NCI-H1092 treated with DMSO at 0.1 percent for 48 hours (cell line): ENCODE measurements at regions not wholly inside any gene's neighbourhood (a gene's known extent, or its start where the extent isn't known, plus 50 kb on each side); places are given as distances from the start of the nearest gene placed in this dataset.
"Not testable (repeated sequence)": the region's sequence is repeated elsewhere in the genome, so short reads cannot be mapped to it uniquely, and the experiment has no call there.

ENCODE experiments used
- DNase-seq: peaks from one replicate; lab custom pipeline; 2025; lab: John Stamatoyannopoulos, UW

DNA sequence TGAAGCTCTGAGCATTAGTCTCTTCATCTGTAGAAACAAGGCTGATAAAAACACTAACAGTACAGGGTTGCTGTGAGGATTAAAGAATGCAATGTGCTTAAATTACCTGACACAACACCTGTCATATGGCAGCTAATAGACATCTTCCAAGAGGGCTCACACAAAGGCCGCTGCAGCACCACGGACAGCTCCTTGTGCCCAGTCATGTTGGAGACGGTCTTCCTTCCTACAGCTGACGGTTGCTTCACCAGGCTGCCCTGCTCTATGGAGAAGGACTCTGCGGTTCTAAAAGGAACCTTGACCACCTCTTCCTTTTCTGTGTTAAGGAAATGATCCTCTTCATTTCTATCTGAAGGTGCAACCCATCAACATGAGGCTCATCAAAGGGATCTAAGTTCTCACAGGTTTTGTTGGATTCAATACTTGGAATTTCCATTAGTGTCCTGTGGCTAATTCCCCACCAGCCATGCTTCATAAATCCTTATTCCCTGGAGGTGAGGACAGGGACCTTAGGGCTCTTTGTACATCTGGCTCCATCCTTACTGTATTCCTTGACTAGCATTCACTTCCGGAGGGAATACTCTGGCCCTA is 138.9 kb upstream of the CES5A start:
- DNase-seq, result no peak

DNA sequence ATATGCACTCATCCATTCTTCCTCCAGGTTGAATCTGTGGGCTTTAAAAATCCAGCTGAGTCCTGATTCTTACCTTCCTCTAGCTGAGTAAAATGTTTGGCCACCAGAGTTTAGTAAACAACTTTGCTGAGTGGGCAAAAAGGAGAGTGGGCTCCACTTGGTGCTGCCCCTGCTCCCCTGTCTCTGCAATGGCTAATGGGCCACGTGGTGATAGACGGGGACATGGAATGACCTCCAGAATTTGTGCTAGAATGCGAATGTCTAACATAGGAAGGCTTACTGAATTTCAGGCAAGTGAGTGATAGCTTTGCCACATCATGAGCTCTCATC is 137.3 kb upstream of the CES5A start:
- DNase-seq, result no peak

- DNase-seq, result no peak
These were observed 136.8 kb upstream of the CES5A start for GRCh38 chr16:56011808-56012481.

- DNase-seq, result no peak
These were observed 130.8 kb upstream of the CES5A start for GRCh38 chr16:56005958-56006357.

- no peak for DNase-seq
These were observed 124.5 kb upstream of the CES5A start for GRCh38 chr16:55999683-56000082.

GRCh38 chr16:55993088-55993487 is 117.9 kb upstream of the CES5A start:
- DNase-seq, result no peak

- DNase-seq, result no peak
These were observed 117.4 kb upstream of the CES5A start for GRCh38 chr16:55992551-55992950.

- no peak for DNase-seq
These were observed 116.7 kb upstream of the CES5A start for GRCh38 chr16:55991843-55992242.

GRCh38 chr16:55989569-55989907 is 114.4 kb upstream of the CES5A start:
- DNase-seq, result no peak

DNA sequence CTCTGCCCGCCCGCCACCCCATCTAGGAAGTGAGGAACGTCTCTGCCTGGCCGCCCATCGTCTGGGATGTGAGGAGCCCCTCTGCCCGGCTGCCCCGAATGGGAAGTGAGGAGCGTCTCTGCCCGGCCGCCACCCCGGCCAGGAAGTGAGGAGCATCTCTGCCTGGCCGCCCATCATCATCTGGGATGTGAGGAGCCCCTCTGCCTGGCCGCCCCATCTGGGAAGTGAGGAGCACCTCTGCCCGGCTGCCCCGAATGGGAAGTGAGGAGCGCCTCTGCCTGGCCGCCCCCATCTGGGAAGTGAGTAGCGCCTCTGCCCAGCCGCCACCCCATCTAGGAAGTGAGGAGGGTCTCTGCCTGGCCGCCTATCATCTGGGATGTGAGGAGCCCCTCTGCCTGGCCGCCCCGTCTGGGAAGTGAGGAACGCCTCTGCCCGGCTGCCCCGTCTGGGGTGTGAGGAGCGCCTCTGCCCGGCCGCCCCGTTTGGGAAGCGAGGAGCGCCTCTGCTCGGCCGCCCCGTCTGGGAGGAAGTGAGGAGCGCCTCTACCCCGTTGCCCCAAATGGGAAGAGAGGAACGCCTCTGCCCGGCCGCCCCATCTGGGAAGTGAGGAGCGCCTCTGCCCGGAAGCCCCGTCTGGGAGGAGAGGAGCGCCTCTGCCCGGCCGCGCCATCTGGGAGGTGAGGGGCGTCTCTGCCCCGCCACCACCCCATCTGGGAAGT is 113.8 kb upstream of the CES5A start:
- DNase-seq, result not testable (repeated sequence)

- DNase-seq, result no peak
These were observed 112.8 kb upstream of the CES5A start for GRCh38 chr16:55988013-55988412.

GRCh38 chr16:55982597-55982996 is 107.4 kb upstream of the CES5A start:
- no peak for DNase-seq

GRCh38 chr16:55981557-55981956 is 106.4 kb upstream of the CES5A start:
- DNase-seq, result no peak

DNA sequence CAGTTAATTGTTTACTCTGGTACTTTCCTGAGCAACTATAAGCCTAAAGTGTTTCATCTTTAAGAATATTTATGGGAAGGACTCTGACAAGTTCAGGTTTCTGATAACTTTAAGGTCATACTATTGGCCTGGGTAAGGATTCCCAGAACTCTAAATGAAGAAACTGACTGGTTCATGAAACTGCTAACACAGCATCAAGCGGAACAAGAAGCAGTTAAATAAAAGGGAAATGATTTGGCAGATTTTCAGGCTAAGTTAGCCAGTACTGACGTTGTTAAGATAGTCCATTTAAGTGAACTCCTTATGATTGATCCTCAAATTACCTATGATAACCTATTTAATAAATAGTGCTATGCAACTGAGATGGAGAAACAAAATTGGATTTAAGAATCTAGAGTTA is 101.6 kb upstream of the CES5A start:
- DNase-seq, result no peak

DNA sequence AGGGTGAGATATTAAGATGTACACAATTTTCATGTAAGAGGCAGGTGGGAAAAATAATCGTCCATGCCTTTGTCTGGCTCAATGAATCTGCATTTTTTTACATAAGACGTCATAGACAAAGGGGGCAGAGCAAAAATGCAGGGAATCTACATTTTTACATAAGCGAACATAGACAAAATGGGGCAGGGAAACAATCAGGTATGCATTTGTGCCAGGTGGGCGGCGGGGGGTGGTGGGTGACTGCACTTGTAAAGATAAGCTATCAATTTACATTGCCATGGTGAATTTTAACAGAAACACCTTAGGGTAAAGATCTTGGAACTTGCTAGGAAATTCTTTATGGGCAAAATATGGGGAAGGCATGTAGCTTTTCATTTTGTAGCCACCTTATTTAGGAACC is 96.3 kb upstream of the CES5A start:
- no peak for DNase-seq

DNA sequence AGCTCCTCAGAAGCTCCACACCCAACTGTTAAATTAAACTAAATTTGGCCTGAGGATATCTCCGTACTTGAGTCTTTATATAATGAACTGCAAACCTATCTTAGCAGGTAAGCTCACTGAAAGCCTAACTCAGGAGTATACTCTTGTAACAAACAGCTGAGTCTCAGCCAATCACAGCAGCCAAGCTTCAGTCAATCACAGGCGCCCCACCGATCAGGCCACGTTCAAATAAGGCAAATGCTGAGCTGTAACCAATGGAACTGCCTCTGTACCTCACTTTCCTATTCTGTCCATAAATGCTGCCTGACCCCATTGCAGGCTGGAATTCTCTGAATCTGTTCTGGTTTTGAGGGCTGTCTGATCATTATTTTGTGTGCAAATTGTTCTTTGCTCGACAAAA is 93.0 kb upstream of the CES5A start:
- no peak for DNase-seq

DNA sequence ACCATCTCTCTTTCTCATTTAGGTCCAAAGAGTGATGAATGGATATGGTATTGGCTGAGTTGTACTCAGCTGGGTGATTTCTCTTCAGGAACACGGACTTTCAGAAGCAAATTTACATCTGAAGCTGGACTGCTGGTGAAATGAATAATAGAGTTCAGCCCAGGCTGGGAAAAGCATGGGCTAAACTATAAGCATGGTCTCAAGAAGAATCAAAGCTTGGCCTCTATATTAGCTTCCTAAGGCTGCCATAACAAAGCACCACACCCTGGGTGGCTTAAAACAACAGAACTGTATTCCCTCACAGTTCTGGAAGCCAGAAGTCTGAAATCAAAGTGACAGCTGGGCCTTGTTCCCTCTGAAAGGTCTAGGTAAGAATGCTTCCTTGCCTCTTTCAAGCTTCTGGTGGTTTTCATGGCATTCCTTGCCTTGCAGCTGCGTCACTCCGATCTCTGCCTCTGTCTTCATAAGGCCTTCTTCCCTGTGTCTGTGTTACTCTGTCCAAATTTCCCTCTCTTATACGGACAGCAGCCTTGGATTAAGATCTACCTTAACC is 89.8 kb upstream of the CES5A start:
- DNase-seq, result no peak

DNA sequence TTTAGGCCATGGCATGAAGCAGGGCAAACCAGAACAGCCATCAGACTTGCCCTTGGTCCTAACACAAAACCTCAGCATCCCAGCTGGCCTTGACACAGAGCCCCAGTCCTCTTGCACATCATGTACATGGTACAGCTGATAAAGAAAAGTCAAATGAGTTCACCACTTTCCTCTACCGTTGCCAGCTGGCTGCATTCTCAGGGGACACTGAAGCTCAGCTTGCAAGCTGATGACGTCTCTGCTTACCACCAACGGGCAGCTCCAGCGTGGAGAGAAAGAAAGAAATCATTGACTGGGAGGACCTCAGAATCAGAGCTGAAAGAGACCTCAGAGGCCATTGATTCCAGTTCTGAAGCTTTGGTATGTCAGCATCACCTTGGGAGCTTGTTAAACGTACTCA is 80.7 kb upstream of the CES5A start:
- DNase-seq, result no peak

DNA sequence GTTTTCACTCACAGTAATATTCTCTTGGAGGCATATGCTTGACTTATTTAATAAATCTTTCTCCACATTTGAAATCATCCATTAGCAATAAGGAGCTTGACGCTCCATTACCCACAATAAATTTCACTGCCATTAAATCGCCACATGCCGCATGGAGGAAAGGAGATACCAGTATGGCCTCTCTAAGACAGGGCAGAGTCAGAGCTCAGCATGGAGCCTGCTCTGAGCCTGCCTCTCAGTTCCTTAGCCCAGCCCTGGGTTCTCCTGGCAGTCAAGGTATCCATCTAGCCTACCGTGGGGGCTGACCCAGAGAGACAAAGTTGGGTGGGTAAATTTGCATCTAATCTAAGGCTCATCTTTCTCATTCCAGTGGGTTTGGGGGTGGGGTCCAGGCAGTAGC is 80.3 kb upstream of the CES5A start:
- DNase-seq, result no peak

DNA sequence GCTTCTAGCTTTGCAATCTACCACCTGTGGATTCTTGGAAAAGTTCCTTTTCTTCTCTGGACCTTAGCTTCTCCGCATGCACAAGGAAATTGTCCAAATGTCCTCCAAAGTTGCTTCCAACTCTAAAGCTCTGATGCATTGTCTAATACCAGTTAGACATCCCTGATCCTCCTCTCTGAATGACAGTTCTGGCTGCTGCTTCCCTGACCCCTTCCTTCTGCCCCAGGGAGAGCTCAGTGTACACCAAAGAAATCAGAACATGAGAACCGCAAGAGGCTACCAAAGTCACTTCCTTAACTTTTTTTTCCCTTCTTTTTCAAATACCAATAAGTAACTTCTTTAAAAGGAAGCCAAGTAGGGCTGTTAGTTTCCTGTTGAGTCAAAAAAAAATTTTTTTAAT is 79.7 kb upstream of the CES5A start:
- no peak for DNase-seq

GRCh38 chr16:55949518-55949917 is 74.3 kb upstream of the CES5A start:
- no peak for DNase-seq

- DNase-seq, result no peak
These were observed 73.1 kb upstream of the CES5A start for GRCh38 chr16:55948230-55948629.

DNA sequence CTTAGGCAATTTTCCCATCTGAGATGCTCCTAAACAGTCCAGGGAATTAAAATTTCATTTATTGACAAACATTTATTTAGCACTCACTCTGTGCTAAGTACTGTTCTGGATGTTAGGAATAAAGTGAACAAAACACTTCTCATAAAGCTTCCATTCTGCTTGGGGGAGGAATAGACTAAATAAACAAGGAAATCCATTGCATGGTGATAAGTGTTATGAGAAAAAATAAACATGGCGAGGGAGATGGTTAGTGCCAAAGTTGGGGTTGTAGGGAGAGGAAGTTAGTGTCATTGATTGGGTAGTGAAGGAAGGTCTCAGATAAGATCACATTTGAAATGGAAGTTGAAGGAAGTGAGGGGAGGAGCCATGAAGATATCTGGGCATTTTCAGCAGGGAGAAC is 72.2 kb upstream of the CES5A start:
- no peak for DNase-seq

GRCh38 chr16:55944377-55944802 is 69.2 kb upstream of the CES5A start:
- DNase-seq, result peak; percentile 56
